ENCODE measurements at regions not wholly inside any gene's neighbourhood (a gene's known extent, or its start where the extent isn't known, plus 50 kb on each side); places are given as distances from the start of the nearest gene placed in this dataset.

GRCh38 chr3:106013971-106014370, 145.2 kb upstream of the CBLB start:
- intact Hi-C loops (cut with DNase I) = no loop called here
- DNase-seq (ENCODE audit: low spot score) = no peak

DNA sequence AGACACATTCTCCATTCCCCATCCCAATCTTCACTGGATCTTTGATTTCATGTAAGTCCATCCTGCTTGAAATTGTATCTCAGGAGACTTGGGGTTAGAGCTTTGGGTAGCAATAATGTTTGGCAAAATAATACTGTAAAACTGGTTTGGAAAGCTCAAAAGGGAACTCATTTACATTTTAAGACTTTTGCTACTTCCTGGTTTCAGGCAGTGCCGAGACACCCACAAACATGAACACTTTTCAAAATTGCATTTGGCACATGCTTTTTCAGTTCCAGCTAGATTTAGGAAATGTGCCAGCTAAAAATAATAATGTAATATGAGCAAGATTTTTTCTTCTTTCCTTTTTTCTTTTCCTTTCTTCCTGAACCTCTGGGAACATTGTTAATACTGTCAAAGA, 145.7 kb upstream of the CBLB start:
- intact Hi-C loops (cut with DNase I) = no loop called here
- no peak for DNase-seq (ENCODE audit: low spot score)

DNA sequence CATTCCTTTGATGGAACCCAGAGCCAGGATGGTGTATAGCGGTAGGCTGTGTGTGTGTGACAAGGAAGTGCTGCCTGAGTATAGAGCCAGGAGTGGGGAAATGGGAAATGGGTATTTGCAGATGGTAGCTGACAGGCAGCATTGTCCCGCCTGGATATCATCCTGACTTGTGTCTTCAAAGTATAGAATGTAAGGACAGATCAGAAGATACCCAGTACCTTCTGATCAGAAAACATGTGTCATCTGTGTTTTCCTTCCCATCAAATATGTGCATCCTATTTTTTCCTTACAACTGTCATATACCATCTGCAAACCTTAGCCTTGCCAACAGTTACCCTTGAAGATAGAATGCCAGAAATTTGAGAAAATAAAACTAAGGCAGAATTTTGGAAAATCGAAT, 146.2 kb upstream of the CBLB start:
- no peak for DNase-seq (ENCODE audit: low spot score)
- intact Hi-C loops (cut with DNase I) = no loop called here

DNA sequence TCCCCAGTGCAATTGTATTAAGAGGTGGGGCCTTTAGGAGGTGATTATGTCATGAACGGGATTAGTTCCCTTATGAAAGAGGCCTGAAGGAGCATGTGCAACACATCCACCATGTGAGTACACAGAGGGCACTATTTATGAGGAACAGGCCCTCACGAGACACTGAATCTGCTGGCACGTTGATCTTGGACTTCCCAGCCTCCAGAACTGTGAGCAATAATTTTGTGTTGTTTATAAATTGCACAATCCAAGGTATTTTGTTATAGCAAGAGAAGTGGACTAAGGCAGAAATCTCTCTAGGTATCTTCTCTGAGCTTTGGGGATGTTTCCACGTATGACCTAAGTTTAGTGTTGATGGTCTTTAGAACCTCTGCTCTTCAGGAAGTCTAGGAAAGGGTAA, 149.3 kb upstream of the CBLB start:
- no peak for DNase-seq (ENCODE audit: low spot score)
- intact Hi-C loops (cut with DNase I) = no loop called here

DNA sequence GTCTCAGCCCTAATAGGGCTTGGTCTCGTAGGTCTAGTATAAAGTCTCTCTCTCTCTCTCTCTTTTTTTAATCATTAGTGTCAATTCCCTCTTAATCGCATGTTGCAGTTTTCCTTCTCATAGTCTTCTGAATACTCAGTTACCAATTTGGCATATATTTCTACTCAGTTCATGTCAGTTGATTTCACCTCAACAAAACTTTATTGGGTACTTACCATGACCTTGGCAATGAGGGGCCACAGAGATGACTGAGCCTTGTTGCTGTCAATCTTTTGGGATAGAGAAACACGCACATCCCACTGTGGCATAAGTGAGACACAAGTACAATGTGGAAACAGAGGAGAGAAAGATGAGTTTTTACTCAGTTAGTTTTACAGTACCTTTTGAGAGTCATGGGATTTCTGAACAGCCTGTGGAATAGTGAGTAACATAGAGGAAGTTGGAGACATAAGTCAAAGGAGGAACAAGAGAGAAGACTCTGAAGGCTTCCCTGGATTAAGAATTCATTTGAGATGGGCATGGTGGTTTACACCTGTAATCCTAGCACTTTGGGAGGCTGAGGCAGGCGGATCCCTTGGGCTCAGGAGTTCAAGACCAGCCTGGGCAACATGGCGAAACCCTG, 150.2 kb upstream of the CBLB start:
- no peak for DNase-seq (ENCODE audit: low spot score)
- intact Hi-C loops (cut with DNase I) = no loop called here

GRCh38 chr3:106022913-106023312, 154.1 kb upstream of the CBLB start:
- no peak for DNase-seq (ENCODE audit: low spot score)
- intact Hi-C loops (cut with DNase I) = no loop called here

DNA sequence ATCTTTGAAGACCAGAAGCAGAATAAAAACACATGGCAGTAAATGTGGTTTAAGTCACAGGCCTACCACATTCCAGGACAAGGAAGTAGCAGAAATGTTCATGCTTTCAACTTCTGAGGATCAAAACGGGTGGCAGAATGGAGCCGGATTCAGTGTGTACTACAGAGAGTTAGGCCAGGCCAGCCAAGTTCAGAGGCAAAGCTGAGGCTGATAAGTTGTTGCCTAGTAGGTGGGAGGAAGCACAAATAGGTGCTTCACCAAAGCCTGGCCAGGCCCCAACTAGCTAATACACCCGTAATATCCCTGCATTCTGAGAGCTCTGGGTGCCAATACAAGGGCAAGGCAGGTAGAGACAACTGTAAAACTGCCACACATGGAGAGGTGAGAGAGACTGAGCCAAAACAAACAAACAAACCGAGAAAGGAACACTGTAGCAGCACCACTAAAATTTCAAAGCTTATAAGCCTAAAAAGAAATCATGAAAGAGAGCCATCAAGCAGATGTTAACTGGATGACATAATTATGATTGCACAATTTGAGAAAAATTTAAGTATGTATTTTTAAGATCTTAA, 156.4 kb upstream of the CBLB start:
- intact Hi-C loops (cut with DNase I) = no loop called here
- no peak for DNase-seq (ENCODE audit: low spot score)

DNA sequence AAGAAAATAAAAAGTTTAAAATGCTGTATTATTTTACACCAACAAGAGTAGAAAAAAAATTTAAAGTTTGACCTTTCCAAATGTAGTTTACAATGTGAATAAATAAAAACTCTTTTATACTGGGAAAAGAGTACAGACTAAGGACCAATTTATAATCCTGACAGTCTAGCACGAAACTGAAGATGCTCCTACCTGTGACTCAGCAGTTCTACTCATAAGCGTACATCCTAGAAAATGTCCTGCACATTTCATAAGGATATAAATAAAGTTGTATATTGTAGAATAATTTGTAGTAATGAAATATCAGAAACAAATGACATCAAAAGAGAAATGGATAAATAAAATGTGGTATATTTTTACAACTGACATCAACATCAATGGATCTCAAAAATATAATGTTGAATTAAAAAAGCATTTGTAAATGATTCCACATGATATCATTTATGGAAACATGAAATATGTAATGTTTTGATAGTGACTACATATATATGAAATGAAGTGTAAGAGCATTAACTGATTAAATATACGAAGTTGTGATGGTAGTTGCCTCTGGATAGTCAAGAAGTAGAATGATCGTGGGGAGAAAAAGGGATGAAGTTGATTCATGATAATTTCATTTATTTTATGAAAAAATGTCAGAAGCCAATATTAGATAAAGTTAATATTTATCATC, 161.3 kb upstream of the CBLB start:
- intact Hi-C loops (cut with DNase I) = no loop called here
- DNase-seq (ENCODE audit: low spot score) = no peak

GRCh38 chr3:106030627-106030963, 161.8 kb upstream of the CBLB start:
- intact Hi-C loops (cut with DNase I) = no loop called here
- DNase-seq (ENCODE audit: low spot score) = no peak

- no peak for DNase-seq (ENCODE audit: low spot score)
- intact Hi-C loops (cut with DNase I) = no loop called here
These were observed 163.7 kb upstream of the CBLB start for GRCh38 chr3:106032479-106032878.

DNA sequence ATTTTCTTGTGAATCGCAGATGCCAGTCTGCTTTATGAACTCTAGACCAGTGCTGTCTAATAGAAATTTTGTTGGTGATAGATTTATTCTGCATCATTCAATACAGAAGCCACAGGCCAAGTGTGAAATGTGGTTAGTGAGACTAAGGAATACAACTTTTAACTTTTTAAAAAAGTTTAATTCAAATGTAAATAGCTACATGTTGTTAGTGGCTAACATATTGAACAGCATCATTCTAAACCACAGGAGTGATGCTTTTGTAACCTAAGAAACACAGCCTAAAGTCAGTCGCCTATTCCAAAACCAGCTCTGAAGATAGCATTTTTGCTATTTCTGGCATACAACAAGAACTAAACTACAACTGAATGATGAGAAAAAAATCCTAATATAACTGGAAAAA, 164.8 kb upstream of the CBLB start:
- intact Hi-C loops (cut with DNase I) = no loop called here
- DNase-seq (ENCODE audit: low spot score) = no peak

- intact Hi-C loops (cut with DNase I) = no loop called here
These were observed 165.5 kb upstream of the CBLB start for GRCh38 chr3:106034313-106034712.

GRCh38 chr3:106035619-106036018, 166.8 kb upstream of the CBLB start:
- no peak for DNase-seq (ENCODE audit: low spot score)
- intact Hi-C loops (cut with DNase I) = no loop called here

More at GRCh38 chr3:106034313-106034712, 165.5 kb upstream of the CBLB start:
- DNase-seq (ENCODE audit: low spot score) = no peak

DNA sequence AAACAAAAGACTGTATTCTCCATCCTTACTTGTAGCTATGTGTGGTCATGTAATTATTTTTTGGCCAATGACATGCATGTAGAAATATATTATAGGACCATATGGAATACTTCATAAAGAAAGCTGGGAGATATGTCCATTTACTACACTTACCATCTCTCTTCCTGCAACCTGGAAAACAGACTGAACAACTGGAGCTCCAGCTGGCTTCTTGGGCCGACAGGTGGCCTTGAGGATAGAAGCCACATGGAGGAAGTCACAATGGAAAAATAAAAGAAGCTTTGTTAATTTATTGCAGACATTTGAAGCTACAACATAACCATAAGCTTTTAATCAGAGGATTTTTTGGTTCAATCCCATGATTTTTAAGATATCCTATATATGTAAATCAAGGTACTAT, 167.9 kb upstream of the CBLB start:
- intact Hi-C loops (cut with DNase I) = no loop called here
- DNase-seq (ENCODE audit: low spot score) = no peak

GRCh38 chr3:106047221-106047620, 178.4 kb upstream of the CBLB start:
- intact Hi-C loops (cut with DNase I) = no loop called here
- DNase-seq (ENCODE audit: low spot score) = no peak

DNA sequence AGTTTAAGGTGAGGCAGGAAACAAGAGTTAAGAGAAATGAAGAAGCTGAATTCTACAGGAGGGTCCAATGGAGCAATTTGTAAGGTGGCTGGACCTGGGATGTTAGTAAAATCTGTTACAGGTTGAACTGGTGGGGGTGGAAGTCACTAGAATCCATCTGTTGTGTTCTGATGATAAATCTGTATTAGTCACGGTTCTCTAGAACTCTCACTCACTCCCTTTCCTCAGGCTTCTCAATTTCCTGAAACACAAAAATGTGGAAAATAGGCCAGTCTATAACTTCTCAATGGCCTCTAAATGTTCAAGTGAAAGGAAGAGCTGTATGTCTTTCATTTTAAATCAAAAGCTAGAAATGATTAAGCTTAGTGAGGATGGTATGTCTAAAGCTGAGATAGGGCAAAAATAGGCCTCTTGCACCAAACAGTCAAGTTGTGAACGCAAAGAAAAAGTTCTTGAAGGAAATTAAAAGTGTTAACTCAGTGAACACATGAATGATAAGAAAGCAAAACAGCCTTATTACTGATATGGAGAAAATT, 180.2 kb upstream of the CBLB start:
- DNase-seq (ENCODE audit: low spot score) = no peak
- intact Hi-C loops (cut with DNase I) = no loop called here

GRCh38 chr3:106049821-106050220, 181.0 kb upstream of the CBLB start:
- intact Hi-C loops (cut with DNase I) = no loop called here
- DNase-seq (ENCODE audit: low spot score) = no peak

DNA sequence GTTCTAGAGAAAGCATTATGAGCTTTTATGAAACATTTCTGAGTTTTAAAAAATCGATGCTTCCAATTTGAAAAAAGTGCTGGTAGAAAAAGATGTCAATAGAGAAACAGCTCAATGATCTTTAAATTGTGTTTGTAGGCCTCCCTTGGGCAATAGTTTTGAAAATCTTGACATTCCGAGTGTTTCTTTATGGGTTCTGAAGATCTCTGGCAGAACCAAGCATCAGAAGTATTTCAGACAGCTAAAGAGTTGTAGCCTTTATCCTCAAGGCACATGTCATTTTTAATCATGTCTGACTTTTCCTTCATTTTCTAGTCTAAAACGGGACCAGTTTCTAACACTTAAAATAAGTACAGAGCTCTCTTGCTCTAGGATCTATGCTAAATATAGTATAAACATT, 188.1 kb upstream of the CBLB start:
- no peak for DNase-seq (ENCODE audit: low spot score)
- intact Hi-C loops (cut with DNase I) = no loop called here

- intact Hi-C loops (cut with DNase I) = no loop called here
- no peak for DNase-seq (ENCODE audit: low spot score)
These were observed 189.7 kb upstream of the CBLB start for GRCh38 chr3:106058475-106058874.

DNA sequence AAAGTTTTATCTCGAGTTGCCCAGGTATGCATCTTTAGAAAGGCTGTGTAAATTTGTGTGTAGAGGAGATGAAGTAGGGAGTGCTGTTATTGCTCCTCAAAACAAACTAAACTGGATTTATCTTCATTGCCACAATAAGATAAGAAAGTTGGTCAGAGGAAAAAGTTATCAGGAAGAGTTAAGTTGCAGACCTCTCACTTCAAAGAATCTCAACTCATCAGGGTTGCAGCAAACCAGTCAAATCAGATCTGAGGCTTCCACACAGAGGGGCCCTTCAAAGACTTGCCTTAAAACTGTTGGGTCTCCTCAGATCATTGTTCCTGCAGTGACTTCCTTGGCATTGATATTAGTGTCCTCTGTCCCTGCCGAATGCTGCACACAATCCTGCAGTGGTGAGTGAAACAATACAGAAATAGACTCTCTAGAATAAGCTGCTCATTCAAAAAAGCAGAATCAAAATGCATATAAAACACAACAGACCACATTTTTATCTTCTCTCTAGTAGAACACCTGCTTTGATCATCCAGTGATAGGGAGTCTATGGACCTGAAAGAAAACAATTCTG, 191.2 kb upstream of the CBLB start:
- intact Hi-C loops (cut with DNase I) = no loop called here

DNA sequence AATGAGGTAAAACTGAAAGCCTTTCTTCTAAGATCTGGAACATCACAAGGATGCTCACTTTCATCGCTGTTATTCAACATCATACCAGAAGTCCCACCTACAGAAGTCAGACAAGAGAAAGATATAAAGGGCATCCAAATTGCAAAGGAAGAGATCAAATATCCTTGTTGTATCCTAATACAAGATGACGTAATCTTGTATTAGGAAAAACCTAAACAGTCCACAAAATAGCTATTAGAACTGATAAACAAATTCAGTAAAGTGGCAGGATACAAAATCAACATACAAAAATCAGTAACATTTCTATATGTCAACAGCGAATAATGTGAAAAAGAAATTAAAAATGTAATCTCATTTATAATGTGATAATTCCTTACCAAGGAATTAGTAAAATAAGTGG, 195.1 kb upstream of the CBLB start:
- intact Hi-C loops (cut with DNase I) = no loop called here
- DNase-seq (ENCODE audit: low spot score) = no peak

More for the DNA sequence above, 191.2 kb upstream of the CBLB start:
- no peak for DNase-seq (ENCODE audit: low spot score)

Measured in cardiac septum (tissue), 1 donor.